Fibroblast of peridontal ligament (primary cell): ENCODE measurements at regions not wholly inside any gene's neighbourhood (a gene's known extent, or its start where the extent isn't known, plus 50 kb on each side); places are given as distances from the start of the nearest gene placed in this dataset.
"Not testable (repeated sequence)": the region's sequence is repeated elsewhere in the genome, so short reads cannot be mapped to it uniquely, and the experiment has no call there.

ENCODE experiments used
- DNase-seq: peaks from one replicate; pipeline ENCODE4 v3.0.0-alpha.2; 2010; ENCODE audit errors: extremely low read depth

GRCh38 chr2:161480123-161480522, 64.0 kb downstream of the TBR1 start:
- no peak for DNase-seq

- DNase-seq: no peak
These were observed 65.5 kb downstream of the TBR1 start for GRCh38 chr2:161481619-161482018.

GRCh38 chr2:161484061-161484460, 68.0 kb downstream of the TBR1 start:
- no peak for DNase-seq

GRCh38 chr2:161486111-161486510, 70.0 kb downstream of the TBR1 start:
- DNase-seq: peak; percentile 3

- DNase-seq: no peak
These were observed 72.1 kb downstream of the TBR1 start for GRCh38 chr2:161488131-161488699.

- no peak for DNase-seq
These were observed 72.8 kb downstream of the TBR1 start for GRCh38 chr2:161488879-161489278.

- DNase-seq: peak; percentile 10
These were observed 85.0 kb downstream of the TBR1 start for GRCh38 chr2:161500892-161501610.

GRCh38 chr2:161502279-161502678, 86.2 kb downstream of the TBR1 start:
- DNase-seq: not testable (repeated sequence)

- DNase-seq: not testable (repeated sequence)
These were observed 88.7 kb downstream of the TBR1 start for GRCh38 chr2:161504628-161505289.

- not testable (repeated sequence) for DNase-seq
These were observed 89.4 kb downstream of the TBR1 start for GRCh38 chr2:161505466-161505865.

GRCh38 chr2:161513295-161514032, 97.4 kb downstream of the TBR1 start:
- not testable (repeated sequence) for DNase-seq

GRCh38 chr2:161522796-161523195, 101.4 kb upstream of the SLC4A10 start:
- no peak for DNase-seq

GRCh38 chr2:161533218-161533617, 91.0 kb upstream of the SLC4A10 start:
- no peak for DNase-seq

- no peak for DNase-seq
These were observed 77.6 kb upstream of the SLC4A10 start for GRCh38 chr2:161546635-161547034.

GRCh38 chr2:161547130-161547529, 77.1 kb upstream of the SLC4A10 start:
- DNase-seq: no peak

- DNase-seq: no peak
These were observed 72.2 kb upstream of the SLC4A10 start for GRCh38 chr2:161552015-161552414.

- no peak for DNase-seq
These were observed 68.4 kb upstream of the SLC4A10 start for GRCh38 chr2:161555826-161556225.

GRCh38 chr2:161556440-161556839, 67.8 kb upstream of the SLC4A10 start:
- DNase-seq: no peak

- no peak for DNase-seq
These were observed 66.7 kb upstream of the SLC4A10 start for GRCh38 chr2:161557538-161557937.

- DNase-seq: no peak
These were observed 59.3 kb upstream of the SLC4A10 start for GRCh38 chr2:161564906-161565305.

- no peak for DNase-seq
These were observed 54.8 kb upstream of the SLC4A10 start for GRCh38 chr2:161569401-161569800.

GRCh38 chr2:161570424-161571050, 53.7 kb upstream of the SLC4A10 start:
- DNase-seq: no peak
